ENCODE measurements at regions not wholly inside any gene's neighbourhood (a gene's known extent, or its start where the extent isn't known, plus 50 kb on each side); places are given as distances from the start of the nearest gene placed in this dataset.

DNA sequence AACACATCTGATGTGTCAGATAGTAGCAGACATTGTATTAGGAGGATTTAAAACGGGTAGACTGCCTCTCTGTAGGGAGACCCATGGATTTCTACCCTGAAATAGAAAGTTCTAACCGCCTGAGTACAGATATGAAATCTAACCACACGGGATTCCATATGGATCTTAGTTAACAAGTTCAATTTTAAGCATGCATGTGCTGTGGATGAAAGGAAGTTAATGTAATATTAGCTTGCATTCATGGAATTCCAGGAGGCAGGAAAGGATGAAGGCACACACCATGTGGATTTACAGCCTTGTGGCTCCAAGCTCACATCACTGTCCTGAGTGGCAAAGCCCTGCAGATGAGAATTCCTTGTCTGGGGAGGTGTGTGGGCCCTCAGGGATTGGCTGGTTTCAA, 120.6 kb upstream of the IRS2 start:
- Histone ChIP-seq H3K27ac (ENCODE audit: low read depth, low read length) (no peak overlapping the region), H3K4me1 (ENCODE audit: control insufficient read depth, insufficient read depth, low read length) (no peaks in the 10 kb centered on the region), H3K9me3 (ENCODE audit: control insufficient read depth, insufficient read depth, low read depth, low read length) (no peaks in the 10 kb centered on the region), H3K36me3 (ENCODE audit: control insufficient read depth, insufficient read depth, low read length) (no peaks in the 10 kb centered on the region), H3K27me3 (ENCODE audit: control insufficient read depth, insufficient read depth, low read length) (no peaks in the 10 kb centered on the region), H3K9ac (ENCODE audit: low read length) (no peak overlapping the region), H3K4me3 (ENCODE audit: low read depth, low read length) (no peak overlapping the region)

- Histone ChIP-seq H3K4me3 (ENCODE audit: low read depth, low read length) (no peak overlapping the region), H3K9ac (ENCODE audit: low read length) (no peak overlapping the region), H3K4me1 (ENCODE audit: control insufficient read depth, insufficient read depth, low read length) (peaks cover 9% of the 10 kb centered on the region), H3K27ac (ENCODE audit: low read depth, low read length) (no peak overlapping the region), H3K36me3 (ENCODE audit: control insufficient read depth, insufficient read depth, low read length) (no peaks in the 10 kb centered on the region), H3K9me3 (ENCODE audit: control insufficient read depth, insufficient read depth, low read depth, low read length) (no peaks in the 10 kb centered on the region), H3K27me3 (ENCODE audit: control insufficient read depth, insufficient read depth, low read length) (no peaks in the 10 kb centered on the region)
Observed at GRCh38 chr13:109904218-109904617, 117.8 kb upstream of the IRS2 start.

DNA sequence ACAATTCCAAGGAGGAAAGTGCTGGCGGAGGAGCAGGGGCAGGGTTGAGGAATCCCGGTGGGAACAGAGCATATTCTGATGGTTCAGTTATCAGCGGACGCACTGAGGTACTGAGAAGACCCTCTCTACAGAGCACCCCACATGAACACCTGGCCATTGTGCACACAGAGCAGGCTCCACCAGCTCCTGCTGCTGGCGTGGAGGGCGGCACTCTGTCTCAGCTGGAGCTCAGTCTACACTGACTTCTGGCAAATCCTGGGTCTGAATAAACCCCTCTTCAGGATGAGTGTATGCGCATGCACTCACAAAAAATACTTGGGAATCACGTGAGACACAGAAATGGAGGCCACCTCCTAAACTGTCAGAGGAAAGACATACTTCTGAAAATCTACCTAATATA, 114.4 kb upstream of the IRS2 start:
- peaks cover 9% of the 10 kb centered on the region for H3K4me1 ChIP-seq (ENCODE audit: control insufficient read depth, insufficient read depth, low read length)
- peak overlapping the region; percentile 53 for H3K4me3 ChIP-seq (ENCODE audit: low read depth, low read length)
- H3K27ac ChIP-seq (ENCODE audit: low read depth, low read length): no peak overlapping the region
- H3K36me3 ChIP-seq (ENCODE audit: control insufficient read depth, insufficient read depth, low read length): no peaks in the 10 kb centered on the region
- no peaks in the 10 kb centered on the region for H3K27me3 ChIP-seq (ENCODE audit: control insufficient read depth, insufficient read depth, low read length)
- no peak overlapping the region for H3K9ac ChIP-seq (ENCODE audit: low read length)
- H3K9me3 ChIP-seq (ENCODE audit: control insufficient read depth, insufficient read depth, low read depth, low read length): no peaks in the 10 kb centered on the region

DNA sequence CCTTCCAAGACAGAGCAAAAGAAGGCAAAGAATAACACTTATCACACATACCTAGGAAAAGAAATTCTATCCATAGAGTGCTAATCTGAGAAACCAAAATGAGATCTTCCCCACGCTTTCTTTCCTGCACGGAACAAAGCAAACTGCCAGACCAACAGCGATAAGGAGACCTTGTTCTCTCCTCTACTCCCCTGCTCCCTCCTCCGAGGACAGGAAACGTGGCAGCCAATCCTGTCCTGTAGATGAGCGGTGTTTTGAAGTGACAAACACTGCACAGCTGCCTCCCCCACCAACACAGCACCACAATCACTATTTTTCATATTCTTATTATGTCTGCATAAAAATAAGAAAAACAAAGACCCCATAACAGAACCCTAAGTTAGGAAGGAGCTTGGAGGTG, 113.9 kb upstream of the IRS2 start:
- Histone ChIP-seq H3K9ac (ENCODE audit: low read length) (no peak overlapping the region), H3K27ac (ENCODE audit: low read depth, low read length) (no peak overlapping the region), H3K9me3 (ENCODE audit: control insufficient read depth, insufficient read depth, low read depth, low read length) (no peaks in the 10 kb centered on the region), H3K36me3 (ENCODE audit: control insufficient read depth, insufficient read depth, low read length) (no peaks in the 10 kb centered on the region), H3K4me1 (ENCODE audit: control insufficient read depth, insufficient read depth, low read length) (peaks cover 9% of the 10 kb centered on the region), H3K4me3 (ENCODE audit: low read depth, low read length) (peak overlapping the region; percentile 53), H3K27me3 (ENCODE audit: control insufficient read depth, insufficient read depth, low read length) (no peaks in the 10 kb centered on the region)

GRCh38 chr13:109899748-109900147, 113.4 kb upstream of the IRS2 start:
- peak overlapping the region; percentile 53; the same call in 1 of the 2 replicates for H3K4me3 ChIP-seq (ENCODE audit: low read depth, low read length)
- no peaks in the 10 kb centered on the region for H3K9me3 ChIP-seq (ENCODE audit: control insufficient read depth, insufficient read depth, low read depth, low read length)
- no peaks in the 10 kb centered on the region for H3K27me3 ChIP-seq (ENCODE audit: control insufficient read depth, insufficient read depth, low read length)
- H3K36me3 ChIP-seq (ENCODE audit: control insufficient read depth, insufficient read depth, low read length): no peaks in the 10 kb centered on the region
- H3K27ac ChIP-seq (ENCODE audit: low read depth, low read length): no peak overlapping the region
- H3K9ac ChIP-seq (ENCODE audit: low read length): no peak overlapping the region
- H3K4me1 ChIP-seq (ENCODE audit: control insufficient read depth, insufficient read depth, low read length): peaks cover 9% of the 10 kb centered on the region

- H3K27me3 ChIP-seq (ENCODE audit: control insufficient read depth, insufficient read depth, low read length): no peaks in the 10 kb centered on the region
- no peak overlapping the region for H3K4me3 ChIP-seq (ENCODE audit: low read depth, low read length)
- H3K9me3 ChIP-seq (ENCODE audit: control insufficient read depth, insufficient read depth, low read depth, low read length): no peaks in the 10 kb centered on the region
- no peaks in the 10 kb centered on the region for H3K36me3 ChIP-seq (ENCODE audit: control insufficient read depth, insufficient read depth, low read length)
- H3K4me1 ChIP-seq (ENCODE audit: control insufficient read depth, insufficient read depth, low read length): peaks cover 9% of the 10 kb centered on the region
- no peak overlapping the region for H3K9ac ChIP-seq (ENCODE audit: low read length)
- no peak overlapping the region for H3K27ac ChIP-seq (ENCODE audit: low read depth, low read length)
Observed at GRCh38 chr13:109899316-109899715, 112.9 kb upstream of the IRS2 start.

DNA sequence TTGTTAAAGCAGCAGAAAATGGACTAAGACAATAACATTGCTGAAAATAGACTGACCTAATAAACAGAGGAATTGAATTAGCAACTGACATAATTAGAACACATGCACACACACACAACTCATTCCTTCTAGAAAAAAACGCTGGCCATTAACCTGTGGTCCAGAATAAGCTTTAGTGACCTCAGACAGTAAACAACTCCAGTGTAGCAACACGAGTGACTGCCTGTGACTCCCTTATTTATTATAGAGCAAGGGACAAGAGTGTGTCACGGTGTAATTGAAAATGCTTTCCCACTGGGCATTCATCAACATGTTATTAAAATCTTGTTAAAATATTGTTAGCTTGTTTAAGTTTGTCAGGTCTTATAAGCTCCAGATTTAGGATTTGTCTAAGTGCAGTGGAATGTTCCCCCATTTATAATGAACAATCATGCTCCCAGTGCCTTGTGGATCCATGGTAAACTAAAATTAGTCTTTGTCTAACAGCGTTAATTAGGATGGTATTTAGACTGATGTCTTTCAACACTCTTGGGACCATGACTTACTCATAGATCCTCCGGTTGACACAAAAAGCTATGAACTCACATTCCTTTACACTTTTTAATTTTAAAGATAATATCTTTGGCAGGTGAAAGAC, 111.7 kb upstream of the IRS2 start:
- Histone ChIP-seq H3K36me3 (ENCODE audit: control insufficient read depth, insufficient read depth, low read length) (no peaks in the 10 kb centered on the region), H3K27me3 (ENCODE audit: control insufficient read depth, insufficient read depth, low read length) (no peaks in the 10 kb centered on the region), H3K4me1 (ENCODE audit: control insufficient read depth, insufficient read depth, low read length) (peaks cover 9% of the 10 kb centered on the region), H3K9me3 (ENCODE audit: control insufficient read depth, insufficient read depth, low read depth, low read length) (no peaks in the 10 kb centered on the region), H3K4me3 (ENCODE audit: low read depth, low read length) (no peak overlapping the region), H3K9ac (ENCODE audit: low read length) (no peak overlapping the region), H3K27ac (ENCODE audit: low read depth, low read length) (no peak overlapping the region)

DNA sequence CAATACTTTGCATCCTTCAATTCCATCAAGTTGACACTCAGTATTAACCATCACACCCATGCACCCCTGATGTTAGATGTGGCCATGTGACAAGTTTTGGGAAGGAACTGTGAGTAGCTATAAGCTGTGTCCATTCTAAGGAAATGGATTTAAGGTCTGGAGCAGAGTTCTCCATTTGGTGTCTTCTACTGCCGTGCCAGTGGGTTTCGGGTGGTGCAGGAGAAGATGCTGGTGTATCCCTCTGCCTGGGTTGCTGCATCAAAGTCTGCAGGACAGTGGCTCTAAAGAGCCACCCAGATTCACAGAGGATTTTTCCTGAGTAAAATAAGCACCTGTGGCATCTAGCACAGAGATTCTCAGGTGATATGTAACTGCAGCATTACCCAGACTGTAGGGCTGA, 105.7 kb upstream of the IRS2 start:
- no peaks in the 10 kb centered on the region for H3K36me3 ChIP-seq (ENCODE audit: control insufficient read depth, insufficient read depth, low read length)
- 0 out of 2 replicates have a peak, but pooled peaks cover 3% of the 10 kb centered on the region for H3K9me3 ChIP-seq (ENCODE audit: control insufficient read depth, insufficient read depth, low read depth, low read length)
- no peaks in the 10 kb centered on the region for H3K4me1 ChIP-seq (ENCODE audit: control insufficient read depth, insufficient read depth, low read length)
- no peaks in the 10 kb centered on the region for H3K27me3 ChIP-seq (ENCODE audit: control insufficient read depth, insufficient read depth, low read length)
- no peak overlapping the region for H3K9ac ChIP-seq (ENCODE audit: low read length)
- no peak overlapping the region for H3K27ac ChIP-seq (ENCODE audit: low read depth, low read length)
- no peak overlapping the region for H3K4me3 ChIP-seq (ENCODE audit: low read depth, low read length)

DNA sequence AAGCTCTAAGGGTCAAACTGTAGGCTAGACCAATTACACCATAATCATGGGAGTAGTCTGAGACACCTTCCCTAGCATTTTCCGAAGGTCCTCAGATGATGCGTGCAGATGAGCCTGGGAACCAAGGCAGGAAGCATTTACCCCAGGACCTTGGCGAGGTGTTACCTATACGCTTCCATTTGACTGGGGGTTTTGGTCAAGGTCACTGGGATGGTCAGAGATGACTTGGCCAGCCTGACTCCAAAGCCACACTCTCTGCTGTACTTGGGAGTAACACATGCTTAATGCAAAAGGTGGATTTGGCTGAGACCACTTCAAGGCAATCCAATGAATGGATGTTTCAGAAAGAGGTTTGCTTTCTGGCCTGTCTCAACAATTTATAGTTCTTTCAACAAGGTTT, 98.9 kb upstream of the IRS2 start:
- H3K9me3 ChIP-seq (ENCODE audit: control insufficient read depth, insufficient read depth, low read depth, low read length): 0 out of 2 replicates have a peak, but pooled peaks cover 3% of the 10 kb centered on the region
- H3K27ac ChIP-seq (ENCODE audit: low read depth, low read length): no peak overlapping the region
- no peaks in the 10 kb centered on the region for H3K27me3 ChIP-seq (ENCODE audit: control insufficient read depth, insufficient read depth, low read length)
- no peaks in the 10 kb centered on the region for H3K4me1 ChIP-seq (ENCODE audit: control insufficient read depth, insufficient read depth, low read length)
- no peaks in the 10 kb centered on the region for H3K36me3 ChIP-seq (ENCODE audit: control insufficient read depth, insufficient read depth, low read length)
- no peak overlapping the region for H3K9ac ChIP-seq (ENCODE audit: low read length)
- H3K4me3 ChIP-seq (ENCODE audit: low read depth, low read length): no peak overlapping the region

- Histone ChIP-seq H3K9me3 (ENCODE audit: control insufficient read depth, insufficient read depth, low read depth, low read length) (0 out of 2 replicates have a peak, but pooled peaks cover 3% of the 10 kb centered on the region), H3K27ac (ENCODE audit: low read depth, low read length) (no peak overlapping the region), H3K4me3 (ENCODE audit: low read depth, low read length) (no peak overlapping the region), H3K36me3 (ENCODE audit: control insufficient read depth, insufficient read depth, low read length) (no peaks in the 10 kb centered on the region), H3K27me3 (ENCODE audit: control insufficient read depth, insufficient read depth, low read length) (no peaks in the 10 kb centered on the region), H3K9ac (ENCODE audit: low read length) (no peak overlapping the region), H3K4me1 (ENCODE audit: control insufficient read depth, insufficient read depth, low read length) (no peaks in the 10 kb centered on the region)
Observed at GRCh38 chr13:109884462-109884861, 98.1 kb upstream of the IRS2 start.

DNA sequence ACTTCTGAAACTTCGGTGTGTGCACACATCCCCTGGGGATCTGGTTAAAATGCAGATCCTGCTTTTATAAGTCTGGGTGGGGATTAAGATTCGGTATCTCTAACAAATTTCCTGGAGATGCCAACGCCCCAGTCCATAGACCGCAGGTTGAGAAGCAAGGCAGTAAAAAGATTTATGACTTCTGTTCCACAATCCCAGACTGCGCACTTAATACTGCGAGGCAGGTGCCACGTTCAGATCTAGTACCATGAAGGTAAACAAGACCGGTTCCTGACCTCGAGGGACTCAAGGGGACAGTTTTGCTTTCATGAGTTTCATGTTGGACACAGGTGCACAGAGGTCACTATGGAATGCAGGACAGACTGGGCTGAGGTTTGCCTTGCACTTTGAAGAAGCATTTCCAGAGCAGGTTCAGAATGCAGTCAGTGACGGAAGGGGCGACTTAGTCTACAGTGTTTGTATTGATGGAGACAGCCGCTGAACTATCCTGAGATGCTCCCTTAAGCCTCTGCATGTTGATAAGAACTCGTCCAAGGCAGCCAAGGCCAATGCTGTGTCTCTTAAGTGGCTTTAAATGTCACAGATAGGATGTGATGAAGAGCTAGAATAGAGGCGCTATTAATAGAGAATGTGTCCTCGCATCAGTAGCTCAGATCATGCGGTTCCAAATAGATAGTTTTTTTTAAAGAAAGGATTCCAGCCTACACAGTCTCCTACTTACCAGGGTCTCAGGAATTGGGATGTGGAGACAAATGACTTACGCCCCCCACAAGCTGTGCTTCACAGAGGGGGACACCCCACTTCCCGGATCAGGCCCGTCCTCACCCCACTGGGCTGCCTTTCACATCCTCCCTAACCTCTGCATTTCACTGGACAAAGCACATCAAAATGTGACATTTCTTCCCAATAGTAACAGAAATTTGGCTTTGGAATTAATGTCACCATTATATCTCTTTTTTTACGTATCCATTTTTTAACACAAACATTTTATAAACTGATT, 97.1 kb upstream of the IRS2 start:
- no peak overlapping the region for H3K27ac ChIP-seq (ENCODE audit: low read depth, low read length)
- H3K4me1 ChIP-seq (ENCODE audit: control insufficient read depth, insufficient read depth, low read length): no peaks in the 10 kb centered on the region
- H3K9me3 ChIP-seq (ENCODE audit: control insufficient read depth, insufficient read depth, low read depth, low read length): 0 out of 2 replicates have a peak, but pooled peaks cover 3% of the 10 kb centered on the region
- no peak overlapping the region for H3K4me3 ChIP-seq (ENCODE audit: low read depth, low read length)
- no peaks in the 10 kb centered on the region for H3K36me3 ChIP-seq (ENCODE audit: control insufficient read depth, insufficient read depth, low read length)
- H3K27me3 ChIP-seq (ENCODE audit: control insufficient read depth, insufficient read depth, low read length): no peaks in the 10 kb centered on the region
- no peak overlapping the region for H3K9ac ChIP-seq (ENCODE audit: low read length)

Measured in HUES6 (cell line).